ENCODE measurements at regions not wholly inside any gene's neighbourhood (a gene's known extent, or its start where the extent isn't known, plus 50 kb on each side); places are given as distances from the start of the nearest gene placed in this dataset.

- intact Hi-C loops (cut with DNase I), result no loop called here
- DNase-seq (no peak), ATAC-seq (no peak)
- H3K9me3 ChIP-seq, result peaks cover 5% of the 10 kb centered on the region
- H3K27me3 ChIP-seq, result peaks cover 5% of the 10 kb centered on the region
- H3K27ac ChIP-seq, result no peak overlapping the region
- no peaks in the 10 kb centered on the region for H3K4me1 ChIP-seq
- no peaks in the 10 kb centered on the region for H3K36me3 ChIP-seq
- no peak overlapping the region for H3K4me3 ChIP-seq
- TF ChIP-seq, protein P1, sequence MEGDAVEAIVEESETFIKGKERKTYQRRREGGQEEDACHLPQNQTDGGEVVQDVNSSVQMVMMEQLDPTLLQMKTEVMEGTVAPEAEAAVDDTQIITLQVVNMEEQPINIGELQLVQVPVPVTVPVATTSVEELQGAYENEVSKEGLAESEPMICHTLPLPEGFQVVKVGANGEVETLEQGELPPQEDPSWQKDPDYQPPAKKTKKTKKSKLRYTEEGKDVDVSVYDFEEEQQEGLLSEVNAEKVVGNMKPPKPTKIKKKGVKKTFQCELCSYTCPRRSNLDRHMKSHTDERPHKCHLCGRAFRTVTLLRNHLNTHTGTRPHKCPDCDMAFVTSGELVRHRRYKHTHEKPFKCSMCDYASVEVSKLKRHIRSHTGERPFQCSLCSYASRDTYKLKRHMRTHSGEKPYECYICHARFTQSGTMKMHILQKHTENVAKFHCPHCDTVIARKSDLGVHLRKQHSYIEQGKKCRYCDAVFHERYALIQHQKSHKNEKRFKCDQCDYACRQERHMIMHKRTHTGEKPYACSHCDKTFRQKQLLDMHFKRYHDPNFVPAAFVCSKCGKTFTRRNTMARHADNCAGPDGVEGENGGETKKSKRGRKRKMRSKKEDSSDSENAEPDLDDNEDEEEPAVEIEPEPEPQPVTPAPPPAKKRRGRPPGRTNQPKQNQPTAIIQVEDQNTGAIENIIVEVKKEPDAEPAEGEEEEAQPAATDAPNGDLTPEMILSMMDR (IDR thresholded peaks at IDR 0.05), result no peak
Measured at GRCh38 chr17:77010667-77011066, 130.1 kb upstream of the SEC14L1 start.

- ATAC-seq, result no peak
- Histone ChIP-seq H3K4me3 (no peak overlapping the region), H3K27ac (no peak overlapping the region), H3K4me1 (no peaks in the 10 kb centered on the region), H3K9me3 (peaks cover 5% of the 10 kb centered on the region), H3K36me3 (no peaks in the 10 kb centered on the region), H3K27me3 (peaks cover 5% of the 10 kb centered on the region)
- TF ChIP-seq, protein P1 (IDR thresholded peaks at IDR 0.05), result peak; percentile 63
- no peak for DNase-seq
- intact Hi-C loops (cut with DNase I), result no loop called here
Measured at GRCh38 chr17:77011173-77012011, 129.4 kb upstream of the SEC14L1 start.

DNA sequence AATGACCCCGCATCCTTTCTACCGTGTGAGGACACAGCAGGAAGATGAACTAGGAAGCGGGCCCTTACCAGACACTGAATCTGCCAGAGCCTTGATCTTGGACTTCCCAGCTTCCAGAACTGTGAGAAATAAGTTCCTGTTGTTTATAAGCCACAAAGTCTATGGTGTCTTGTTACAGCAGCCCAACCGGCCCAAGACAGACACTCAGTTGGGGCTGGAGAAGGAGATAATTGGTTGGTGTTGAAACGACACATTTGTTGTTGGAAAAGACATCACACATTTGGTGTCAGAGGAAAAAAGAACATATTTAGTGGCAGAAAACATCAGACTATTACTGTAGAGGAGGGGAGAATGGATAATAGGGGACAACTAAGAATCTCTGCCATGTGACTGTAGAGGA, 122.3 kb upstream of the SEC14L1 start:
- no peak for ATAC-seq
- TF ChIP-seq, protein P1 (IDR thresholded peaks at IDR 0.05), result no peak
- DNase-seq, result no peak

GRCh38 chr17:77019893-77020379, 120.8 kb upstream of the SEC14L1 start:
- TF ChIP-seq, protein P1 (IDR thresholded peaks at IDR 0.05), result no peak
- intact Hi-C loops (cut with DNase I), result no loop called here
- Histone ChIP-seq H3K27me3 (no peaks in the 10 kb centered on the region), H3K4me3 (no peak overlapping the region), H3K27ac (no peak overlapping the region), H3K4me1 (no peaks in the 10 kb centered on the region), H3K9me3 (no peaks in the 10 kb centered on the region), H3K36me3 (no peaks in the 10 kb centered on the region)
- no peak for ATAC-seq
- no peak for DNase-seq

More for the DNA sequence above, 122.3 kb upstream of the SEC14L1 start:
- Histone ChIP-seq H3K27ac (no peak overlapping the region), H3K4me3 (no peak overlapping the region), H3K4me1 (no peaks in the 10 kb centered on the region), H3K9me3 (no peaks in the 10 kb centered on the region), H3K27me3 (no peaks in the 10 kb centered on the region), H3K36me3 (no peaks in the 10 kb centered on the region)
- intact Hi-C loops (cut with DNase I), result no loop called here

GRCh38 chr17:77020973-77021372, 119.8 kb upstream of the SEC14L1 start:
- H3K4me3 ChIP-seq, result no peak overlapping the region
- DNase-seq (no peak), ATAC-seq (no peak)
- H3K36me3 ChIP-seq, result no peaks in the 10 kb centered on the region
- H3K27ac ChIP-seq, result no peak overlapping the region
- H3K4me1 ChIP-seq, result no peaks in the 10 kb centered on the region
- intact Hi-C loops (cut with DNase I), result no loop called here
- TF ChIP-seq, protein P1 (IDR thresholded peaks at IDR 0.05), result no peak
- no peaks in the 10 kb centered on the region for H3K27me3 ChIP-seq
- no peaks in the 10 kb centered on the region for H3K9me3 ChIP-seq

All from upper lobe of right lung (tissue), 1 donor.